Omental fat pad (tissue), 3 donors: ENCODE measurements at regions not wholly inside any gene's neighbourhood (a gene's known extent, or its start where the extent isn't known, plus 50 kb on each side); places are given as distances from the start of the nearest gene placed in this dataset.

ENCODE experiments used
- ATAC-seq: fragments of 150-250 bp; one replicate; pipeline ENCODE4 v1.9.1; 2016; ENCODE audit warnings: mild to moderate bottlenecking, moderate library complexity; ENCODE audit not compliant: low FRiP score
- DNase-seq: peaks from one replicate; pipeline ENCODE4 v3.0.0-alpha.2; 2019; ENCODE audit warnings: low spot score
- TF ChIP-seq, protein P1 (sequence below), 3 donors: fragments of 450-650 bp; IDR thresholded peaks; one replicate each; pipeline ENCODE4 v1.5.1; 2016 to 2017; ENCODE audit warnings: antibody characterized with exemption in 3 of 3, mild to moderate bottlenecking in 3 of 3, moderate library complexity in 2 of 3

DNA sequence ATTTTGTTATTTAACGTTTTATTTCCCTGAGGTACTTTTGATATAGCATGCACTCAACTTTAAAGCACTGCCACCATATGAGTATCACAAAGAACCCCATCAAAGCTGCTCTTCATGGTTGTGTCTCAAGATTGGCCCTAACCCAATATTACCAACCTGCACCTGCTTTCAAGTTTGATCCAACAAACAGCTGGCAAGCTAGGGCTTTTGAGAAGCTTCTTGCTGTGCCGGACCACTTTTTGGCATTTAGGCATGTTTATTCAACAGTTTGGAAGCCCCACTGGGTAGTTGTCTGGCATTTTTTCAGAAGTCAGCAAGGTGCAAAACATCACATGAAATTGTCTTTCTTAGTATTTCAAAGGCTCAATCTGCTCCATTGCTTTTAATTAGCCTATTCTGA lies 137.2 kb upstream of the PLEKHA5 start:
- TF ChIP-seq, protein P1, sequence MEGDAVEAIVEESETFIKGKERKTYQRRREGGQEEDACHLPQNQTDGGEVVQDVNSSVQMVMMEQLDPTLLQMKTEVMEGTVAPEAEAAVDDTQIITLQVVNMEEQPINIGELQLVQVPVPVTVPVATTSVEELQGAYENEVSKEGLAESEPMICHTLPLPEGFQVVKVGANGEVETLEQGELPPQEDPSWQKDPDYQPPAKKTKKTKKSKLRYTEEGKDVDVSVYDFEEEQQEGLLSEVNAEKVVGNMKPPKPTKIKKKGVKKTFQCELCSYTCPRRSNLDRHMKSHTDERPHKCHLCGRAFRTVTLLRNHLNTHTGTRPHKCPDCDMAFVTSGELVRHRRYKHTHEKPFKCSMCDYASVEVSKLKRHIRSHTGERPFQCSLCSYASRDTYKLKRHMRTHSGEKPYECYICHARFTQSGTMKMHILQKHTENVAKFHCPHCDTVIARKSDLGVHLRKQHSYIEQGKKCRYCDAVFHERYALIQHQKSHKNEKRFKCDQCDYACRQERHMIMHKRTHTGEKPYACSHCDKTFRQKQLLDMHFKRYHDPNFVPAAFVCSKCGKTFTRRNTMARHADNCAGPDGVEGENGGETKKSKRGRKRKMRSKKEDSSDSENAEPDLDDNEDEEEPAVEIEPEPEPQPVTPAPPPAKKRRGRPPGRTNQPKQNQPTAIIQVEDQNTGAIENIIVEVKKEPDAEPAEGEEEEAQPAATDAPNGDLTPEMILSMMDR (IDR thresholded peaks at IDR 0.05) = no peak
- no peak for DNase-seq
- ATAC-seq = no peak

DNA sequence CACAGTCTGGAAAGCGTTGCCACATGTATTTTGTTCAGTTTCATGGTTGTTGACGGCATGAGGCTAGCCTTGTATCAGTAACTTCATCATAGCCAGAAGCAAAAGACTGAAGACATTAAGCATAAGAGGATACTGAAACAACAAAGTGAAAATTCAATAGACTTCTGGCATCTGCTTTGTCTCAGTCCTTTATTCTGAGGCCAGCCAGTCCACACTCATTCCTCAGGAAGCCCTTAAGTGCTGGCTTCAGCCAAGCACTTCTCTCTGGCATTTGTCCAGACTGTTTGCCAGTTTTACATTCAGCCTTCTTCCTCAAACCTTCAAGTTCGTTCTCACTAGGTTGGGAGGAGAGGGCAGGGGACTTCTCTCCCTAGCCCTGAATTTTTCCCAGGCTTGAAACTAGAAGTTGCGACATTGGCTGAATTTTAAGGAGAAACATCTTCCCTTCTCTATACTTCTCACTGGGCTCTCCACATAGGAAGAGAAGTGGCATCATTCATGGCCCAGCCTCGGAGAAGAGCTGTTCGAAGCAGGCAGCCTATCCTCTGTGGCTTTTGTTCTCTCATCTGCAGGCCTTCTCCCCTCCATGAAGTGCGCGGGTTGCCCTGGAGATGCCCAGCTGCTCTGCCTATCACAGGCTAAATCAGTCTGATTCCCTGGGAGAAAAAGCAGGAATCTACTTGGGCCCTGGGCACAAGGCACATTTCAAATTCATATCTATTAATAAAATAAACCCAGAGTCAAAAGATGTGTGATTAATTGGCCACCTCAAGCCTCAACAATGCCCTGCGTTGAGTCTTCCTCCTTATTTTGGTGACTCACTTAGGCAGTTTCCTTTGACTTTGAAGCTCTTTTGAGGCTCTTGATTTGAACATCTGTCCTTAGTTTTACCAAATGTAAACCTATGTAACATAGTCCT lies 130.9 kb upstream of the PLEKHA5 start:
- TF ChIP-seq, protein P1 (IDR thresholded peaks at IDR 0.05) = no peak
- no peak for DNase-seq
- ATAC-seq = peak; percentile 32

- DNase-seq (no peak), ATAC-seq (no peak)
- TF ChIP-seq, protein P1 (IDR thresholded peaks at IDR 0.05) = no peak
These were observed 128.7 kb upstream of the PLEKHA5 start for GRCh38 chr12:19000836-19001235.

- DNase-seq (no peak), ATAC-seq (no peak)
- TF ChIP-seq, protein P1 (IDR thresholded peaks at IDR 0.05) = no peak
These were observed 127.3 kb upstream of the PLEKHA5 start for GRCh38 chr12:19002216-19002615.

GRCh38 chr12:19003141-19003540 lies 126.4 kb upstream of the PLEKHA5 start:
- DNase-seq = no peak
- ATAC-seq = no peak
- TF ChIP-seq, protein P1 (IDR thresholded peaks at IDR 0.05) = no peak

DNA sequence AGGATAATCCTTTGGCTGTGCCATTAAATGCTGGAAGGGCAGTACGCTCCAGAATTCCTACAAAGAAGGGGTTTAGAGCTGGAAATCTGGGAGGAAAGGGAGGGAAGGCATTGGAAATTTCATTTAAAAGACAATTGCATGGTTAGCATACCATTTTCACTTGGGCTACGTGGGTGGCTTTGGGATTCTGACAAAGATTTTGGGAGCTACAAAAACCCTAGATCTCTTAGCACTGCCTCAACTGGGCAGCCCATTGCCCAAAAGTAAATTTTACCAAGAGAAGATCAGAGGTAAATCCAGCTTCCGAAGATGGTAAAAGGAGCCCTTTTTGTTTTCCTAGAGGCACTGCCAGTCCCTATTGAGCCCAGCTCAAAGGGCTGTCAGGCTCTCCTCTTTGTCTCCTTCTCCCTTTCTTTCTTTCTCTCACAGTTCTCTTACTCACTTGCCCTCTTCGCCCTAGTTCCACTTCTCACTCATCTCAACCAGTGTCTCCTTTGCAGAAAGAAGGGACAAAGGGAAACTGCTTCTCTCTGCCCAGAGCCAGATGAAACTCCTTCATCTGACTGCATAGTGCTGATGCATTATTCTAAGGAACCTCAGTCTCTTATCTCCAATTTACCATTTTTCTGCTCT lies 125.4 kb upstream of the PLEKHA5 start:
- TF ChIP-seq, protein P1 (IDR thresholded peaks at IDR 0.05) = no peak
- no peak for ATAC-seq

More for the DNA sequence above, 125.4 kb upstream of the PLEKHA5 start:
- no peak for DNase-seq
